ENCODE measurements at regions not wholly inside any gene's neighbourhood (a gene's known extent, or its start where the extent isn't known, plus 50 kb on each side); places are given as distances from the start of the nearest gene placed in this dataset.

- TF ChIP-seq CTCF (IDR thresholded peaks at IDR 0.05) (no peak), POLR2AphosphoS5 (IDR thresholded peaks at IDR 0.05; ENCODE audit: low read depth, low read length) (no peak)
These were observed 517.0 kb upstream of the PAPPA start for GRCh38 chr9:115636596-115636995.
